ENCODE measurements at regions not wholly inside any gene's neighbourhood (a gene's known extent, or its start where the extent isn't known, plus 50 kb on each side); places are given as distances from the start of the nearest gene placed in this dataset.

DNA sequence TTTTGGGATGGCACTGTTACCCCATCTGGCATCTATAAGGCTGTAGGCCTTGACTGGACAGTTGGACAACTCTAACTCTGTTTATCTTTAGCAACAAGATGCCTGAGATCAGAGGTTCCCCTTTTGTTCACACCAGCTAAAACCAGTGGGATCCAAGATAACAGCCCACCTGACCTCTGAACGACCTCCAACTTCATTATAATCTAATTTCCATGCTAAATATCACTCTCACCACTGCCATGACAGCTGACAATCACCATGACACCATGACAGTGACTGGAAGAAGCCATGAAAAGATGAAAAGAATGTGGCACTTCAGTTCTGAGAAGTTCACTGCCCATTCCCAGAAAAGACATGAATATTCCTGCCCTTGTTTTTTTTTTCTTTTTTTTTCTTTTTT is 281.4 kb upstream of the TAC1 start:
- no peak for TF ChIP-seq EZH2 (IDR thresholded peaks at IDR 0.05; ENCODE audit: borderline replicate concordance, low read length)
- TF ChIP-seq, protein P1, sequence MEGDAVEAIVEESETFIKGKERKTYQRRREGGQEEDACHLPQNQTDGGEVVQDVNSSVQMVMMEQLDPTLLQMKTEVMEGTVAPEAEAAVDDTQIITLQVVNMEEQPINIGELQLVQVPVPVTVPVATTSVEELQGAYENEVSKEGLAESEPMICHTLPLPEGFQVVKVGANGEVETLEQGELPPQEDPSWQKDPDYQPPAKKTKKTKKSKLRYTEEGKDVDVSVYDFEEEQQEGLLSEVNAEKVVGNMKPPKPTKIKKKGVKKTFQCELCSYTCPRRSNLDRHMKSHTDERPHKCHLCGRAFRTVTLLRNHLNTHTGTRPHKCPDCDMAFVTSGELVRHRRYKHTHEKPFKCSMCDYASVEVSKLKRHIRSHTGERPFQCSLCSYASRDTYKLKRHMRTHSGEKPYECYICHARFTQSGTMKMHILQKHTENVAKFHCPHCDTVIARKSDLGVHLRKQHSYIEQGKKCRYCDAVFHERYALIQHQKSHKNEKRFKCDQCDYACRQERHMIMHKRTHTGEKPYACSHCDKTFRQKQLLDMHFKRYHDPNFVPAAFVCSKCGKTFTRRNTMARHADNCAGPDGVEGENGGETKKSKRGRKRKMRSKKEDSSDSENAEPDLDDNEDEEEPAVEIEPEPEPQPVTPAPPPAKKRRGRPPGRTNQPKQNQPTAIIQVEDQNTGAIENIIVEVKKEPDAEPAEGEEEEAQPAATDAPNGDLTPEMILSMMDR (IDR thresholded peaks at IDR 0.05; ENCODE audit: low read length) = no peak

Data from OCI-LY1 (cell line).